ENCODE measurements at regions not wholly inside any gene's neighbourhood (a gene's known extent, or its start where the extent isn't known, plus 50 kb on each side); places are given as distances from the start of the nearest gene placed in this dataset.

DNA sequence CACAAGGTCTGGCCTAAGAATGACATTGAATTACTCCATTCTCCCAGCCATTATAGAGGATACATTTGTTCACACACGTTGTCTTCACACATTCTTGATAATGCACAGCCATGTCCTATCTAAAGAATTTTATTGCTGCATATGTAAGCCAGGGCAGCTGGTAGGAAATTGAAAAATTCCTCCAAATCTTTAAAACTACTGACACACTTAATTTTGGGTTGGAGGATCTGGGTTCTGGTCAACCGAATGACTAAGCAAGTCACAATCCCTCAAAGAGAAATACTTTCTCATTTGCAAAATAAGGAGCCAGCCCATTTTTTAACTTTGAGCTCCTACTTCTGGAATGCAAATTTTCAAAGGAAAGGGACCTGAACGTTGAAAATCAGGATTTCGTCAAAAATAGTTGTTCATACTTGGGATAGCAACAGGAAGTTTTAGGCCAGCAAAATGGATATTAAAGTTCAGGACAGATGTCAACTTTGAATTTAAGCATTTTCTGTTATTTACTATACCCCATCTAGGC, 638.3 kb downstream of the NTRK3 start:
- TF ChIP-seq POLR2A (IDR thresholded peaks at IDR 0.05) (no peak), EP300 (IDR thresholded peaks at IDR 0.05) (no peak), POLR2AphosphoS5 (IDR thresholded peaks at IDR 0.05) (no peak)
- TF ChIP-seq, protein P1, sequence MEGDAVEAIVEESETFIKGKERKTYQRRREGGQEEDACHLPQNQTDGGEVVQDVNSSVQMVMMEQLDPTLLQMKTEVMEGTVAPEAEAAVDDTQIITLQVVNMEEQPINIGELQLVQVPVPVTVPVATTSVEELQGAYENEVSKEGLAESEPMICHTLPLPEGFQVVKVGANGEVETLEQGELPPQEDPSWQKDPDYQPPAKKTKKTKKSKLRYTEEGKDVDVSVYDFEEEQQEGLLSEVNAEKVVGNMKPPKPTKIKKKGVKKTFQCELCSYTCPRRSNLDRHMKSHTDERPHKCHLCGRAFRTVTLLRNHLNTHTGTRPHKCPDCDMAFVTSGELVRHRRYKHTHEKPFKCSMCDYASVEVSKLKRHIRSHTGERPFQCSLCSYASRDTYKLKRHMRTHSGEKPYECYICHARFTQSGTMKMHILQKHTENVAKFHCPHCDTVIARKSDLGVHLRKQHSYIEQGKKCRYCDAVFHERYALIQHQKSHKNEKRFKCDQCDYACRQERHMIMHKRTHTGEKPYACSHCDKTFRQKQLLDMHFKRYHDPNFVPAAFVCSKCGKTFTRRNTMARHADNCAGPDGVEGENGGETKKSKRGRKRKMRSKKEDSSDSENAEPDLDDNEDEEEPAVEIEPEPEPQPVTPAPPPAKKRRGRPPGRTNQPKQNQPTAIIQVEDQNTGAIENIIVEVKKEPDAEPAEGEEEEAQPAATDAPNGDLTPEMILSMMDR (IDR thresholded peaks at IDR 0.05), result no peak
